GM19452 (cell line): ENCODE measurements at regions not wholly inside any gene's neighbourhood (a gene's known extent, or its start where the extent isn't known, plus 50 kb on each side); places are given as distances from the start of the nearest gene placed in this dataset.

Source experiments
- ATAC-seq: cut with Tn5 transposase; IDR thresholded peaks from one replicate; pipeline ENCODE4 v1.9.1; 2021; ENCODE audit not compliant: unreplicated experiment

DNA sequence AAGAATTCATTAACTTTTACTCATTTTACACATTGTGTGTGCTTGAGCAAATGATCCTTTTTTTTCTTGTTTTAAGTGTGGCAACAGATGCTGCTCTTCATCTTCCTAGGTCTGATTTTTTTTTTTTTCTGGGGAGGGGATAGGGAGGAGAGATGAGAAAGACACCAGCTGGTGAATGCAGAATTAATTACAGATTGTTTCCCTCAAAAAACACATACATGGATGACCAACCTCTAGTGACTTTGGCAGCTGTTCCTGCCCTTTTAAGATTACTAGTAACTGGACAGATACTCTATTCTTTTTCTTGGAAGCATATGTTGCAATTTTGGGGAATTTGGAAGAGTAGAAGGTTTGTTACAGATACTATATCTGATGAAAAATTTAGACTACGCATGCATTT lies 103.6 kb upstream of the MYO16 start:
- ATAC-seq = no peak

DNA sequence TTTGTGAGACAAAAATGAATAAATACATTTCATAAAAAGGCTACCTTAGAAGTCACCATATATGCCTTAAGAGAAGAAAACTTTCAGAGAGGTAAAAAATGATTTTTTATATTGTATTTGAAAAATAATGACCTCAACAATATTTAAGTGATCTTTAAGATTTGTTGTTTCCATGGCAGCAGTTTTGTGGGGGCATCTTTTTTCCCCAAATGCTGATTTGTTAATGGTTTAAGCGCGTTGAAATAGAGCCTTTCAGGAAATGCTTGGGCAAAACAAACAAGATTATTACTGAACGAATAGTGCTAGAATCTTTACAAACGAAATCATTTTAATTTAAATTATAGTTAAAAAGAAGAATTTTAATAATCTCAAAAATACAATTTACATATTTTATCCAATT lies 103.1 kb upstream of the MYO16 start:
- ATAC-seq = no peak

DNA sequence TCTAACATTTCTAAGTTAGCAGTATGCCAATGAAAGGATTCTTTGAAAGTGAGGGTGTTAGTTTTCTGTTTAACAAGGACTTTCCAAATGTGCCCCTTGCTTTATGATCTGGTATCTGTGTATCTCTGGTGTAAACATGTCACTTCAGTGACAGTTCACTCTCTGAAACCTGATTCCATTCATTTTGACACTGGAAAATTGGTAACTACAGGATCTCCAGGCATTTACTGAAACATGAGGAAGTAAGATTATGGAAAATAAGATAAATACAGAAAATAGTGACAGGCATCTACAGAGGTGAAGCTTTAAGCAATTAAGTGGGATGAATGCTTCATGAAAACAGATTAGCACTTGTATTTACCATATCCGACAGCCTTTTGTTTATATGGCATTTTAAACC lies 101.6 kb upstream of the MYO16 start:
- ATAC-seq = no peak

DNA sequence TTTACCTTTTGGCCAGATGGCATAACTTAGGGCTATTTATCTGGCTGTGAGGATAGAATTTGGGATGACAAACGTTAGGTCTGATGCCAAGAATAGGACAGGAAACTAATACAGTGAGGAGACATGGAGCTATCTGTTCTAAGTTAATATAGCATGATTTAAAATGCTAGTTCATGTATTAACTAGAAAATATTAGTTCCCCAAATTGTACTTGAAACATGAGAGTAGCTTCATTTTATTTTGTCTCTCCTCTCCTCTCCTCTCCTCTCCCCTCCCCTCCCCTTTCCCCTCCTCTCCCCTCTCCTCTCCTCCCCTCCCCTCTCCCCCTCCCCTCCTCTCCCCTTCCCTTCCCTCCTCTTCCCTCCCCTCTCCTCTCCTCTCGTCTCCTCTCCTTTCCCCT lies 101.1 kb upstream of the MYO16 start:
- no peak for ATAC-seq

DNA sequence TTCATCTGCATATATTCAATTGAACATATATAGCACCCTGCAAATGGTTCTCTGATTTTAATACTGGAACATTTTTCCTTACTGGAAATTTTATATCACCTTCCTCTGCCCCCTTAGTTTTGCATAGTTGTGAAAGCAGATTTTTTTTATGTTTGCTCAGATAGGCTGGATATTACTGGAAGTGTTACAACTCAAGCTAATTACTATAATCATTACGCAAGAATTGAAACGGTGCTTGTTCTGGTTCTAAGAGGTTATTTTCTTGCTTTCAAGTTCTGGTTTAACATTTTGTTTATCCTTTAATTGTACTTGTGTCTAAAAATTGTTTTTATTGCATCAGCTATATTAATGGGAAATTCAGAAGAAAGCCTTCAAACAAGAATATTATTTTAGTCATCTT lies 95.6 kb upstream of the MYO16 start:
- ATAC-seq = no peak

DNA sequence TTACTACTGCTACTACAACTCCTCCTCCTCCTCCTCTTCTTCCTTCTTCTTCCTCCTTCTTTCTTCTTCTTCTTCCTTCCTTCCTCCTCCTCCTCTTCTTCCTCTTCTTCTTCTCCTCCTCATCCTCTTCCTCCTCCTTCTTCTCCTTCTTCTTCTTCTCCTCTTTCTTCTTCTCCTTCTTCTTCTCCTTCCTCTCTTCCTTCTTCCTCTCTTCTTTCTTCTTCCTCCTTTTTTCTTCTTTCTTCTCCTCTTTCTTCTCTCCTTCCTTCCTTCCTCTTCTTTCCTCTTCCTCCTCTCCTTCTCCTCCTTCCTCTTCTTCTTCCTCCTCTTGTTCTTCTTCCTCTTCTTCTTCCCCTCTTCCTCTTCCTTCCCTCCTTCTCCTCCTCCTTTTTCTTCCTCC lies 94.7 kb upstream of the MYO16 start:
- ATAC-seq = no peak

DNA sequence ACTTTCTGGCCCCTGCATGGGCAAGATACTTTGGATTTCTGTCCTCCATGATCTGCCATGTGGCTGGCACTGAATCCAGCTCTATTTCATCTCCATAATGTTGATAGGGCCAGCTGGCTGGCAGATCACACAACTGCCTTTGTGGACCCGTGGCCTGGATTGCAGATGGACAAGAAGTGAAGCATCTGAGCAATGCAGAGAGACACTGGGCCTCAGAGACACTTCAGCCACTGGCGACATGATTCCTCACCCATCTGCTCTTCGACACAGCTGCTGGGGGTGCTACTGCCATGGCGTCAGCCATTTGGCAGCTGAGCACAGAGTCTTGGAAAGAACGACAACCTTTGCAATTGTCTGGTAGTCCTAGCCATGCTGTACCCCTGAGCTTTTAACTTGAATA lies 79.5 kb upstream of the MYO16 start:
- no peak for ATAC-seq

DNA sequence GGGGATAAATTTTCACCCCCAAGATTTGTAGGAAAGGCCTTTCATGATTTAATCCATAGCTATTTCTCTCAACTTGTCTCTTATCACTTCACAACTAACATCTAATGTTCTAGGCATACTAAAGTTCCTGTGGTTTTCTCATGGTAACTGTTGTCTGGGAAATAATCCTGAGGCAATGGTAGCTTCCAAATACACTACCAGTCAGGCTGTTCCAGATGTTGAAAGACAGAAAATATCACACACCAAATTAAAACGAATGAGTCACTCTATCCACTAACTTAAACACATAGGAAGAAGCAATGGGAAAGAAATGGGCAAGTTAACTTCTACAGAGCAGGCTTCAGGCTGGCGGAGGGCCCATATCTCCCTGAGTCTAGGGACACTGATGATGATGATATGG lies 77.7 kb upstream of the MYO16 start:
- no peak for ATAC-seq

DNA sequence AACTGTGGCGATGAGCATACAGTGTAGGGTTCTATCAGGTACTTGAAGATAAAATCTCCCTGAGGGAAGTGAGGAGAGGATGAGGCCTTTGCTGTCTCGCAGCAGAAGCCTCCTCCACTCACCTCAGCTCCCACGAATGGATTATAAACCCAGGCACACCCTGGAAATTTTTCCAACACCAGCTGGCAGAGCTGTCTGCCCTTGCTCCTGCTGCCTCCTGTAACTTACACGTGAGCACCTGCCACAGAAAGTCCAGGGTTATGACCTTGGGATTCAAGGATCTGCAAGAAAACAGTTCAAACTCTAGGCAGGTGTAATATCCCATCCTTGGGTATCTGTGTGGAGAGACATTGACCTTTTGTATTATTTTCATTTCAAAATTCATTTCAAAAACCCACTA lies 70.9 kb upstream of the MYO16 start:
- ATAC-seq = no peak

DNA sequence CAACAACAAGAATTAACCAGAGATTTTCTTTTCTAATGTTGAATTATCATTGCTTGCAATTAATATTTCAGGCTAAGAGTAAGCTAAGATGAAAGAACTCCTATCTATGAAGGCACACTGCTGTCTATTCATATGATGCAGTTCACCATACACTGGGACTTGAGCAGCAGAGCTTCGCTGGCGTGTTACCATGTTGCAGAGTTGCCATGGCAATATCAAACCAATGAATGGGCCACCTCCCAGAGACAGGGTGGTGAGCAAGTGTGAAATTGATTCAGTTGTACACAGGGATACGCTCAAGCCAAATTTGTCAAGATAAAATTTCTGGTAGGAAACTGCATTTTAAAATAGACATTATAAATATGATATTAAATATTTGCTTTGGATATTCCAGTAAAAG lies 69.3 kb upstream of the MYO16 start:
- ATAC-seq = no peak

DNA sequence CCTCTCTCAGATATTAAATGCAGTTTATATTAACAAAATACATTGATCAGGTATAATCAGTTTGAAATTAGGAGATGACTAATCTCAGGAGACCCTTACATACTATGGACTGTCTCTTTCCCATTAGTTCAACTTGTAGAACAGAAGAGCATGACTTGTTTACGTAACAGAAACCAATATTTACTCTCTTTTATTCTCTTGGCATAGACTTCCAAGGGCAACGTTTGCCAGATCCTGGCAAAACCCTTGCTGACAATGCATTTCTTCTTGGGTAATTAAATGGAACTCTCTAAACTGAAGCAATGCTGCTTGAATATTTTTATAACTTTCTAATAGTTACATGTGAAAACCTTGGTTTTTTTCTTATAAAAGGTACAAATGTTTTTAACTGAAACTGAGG lies 68.3 kb upstream of the MYO16 start:
- no peak for ATAC-seq

DNA sequence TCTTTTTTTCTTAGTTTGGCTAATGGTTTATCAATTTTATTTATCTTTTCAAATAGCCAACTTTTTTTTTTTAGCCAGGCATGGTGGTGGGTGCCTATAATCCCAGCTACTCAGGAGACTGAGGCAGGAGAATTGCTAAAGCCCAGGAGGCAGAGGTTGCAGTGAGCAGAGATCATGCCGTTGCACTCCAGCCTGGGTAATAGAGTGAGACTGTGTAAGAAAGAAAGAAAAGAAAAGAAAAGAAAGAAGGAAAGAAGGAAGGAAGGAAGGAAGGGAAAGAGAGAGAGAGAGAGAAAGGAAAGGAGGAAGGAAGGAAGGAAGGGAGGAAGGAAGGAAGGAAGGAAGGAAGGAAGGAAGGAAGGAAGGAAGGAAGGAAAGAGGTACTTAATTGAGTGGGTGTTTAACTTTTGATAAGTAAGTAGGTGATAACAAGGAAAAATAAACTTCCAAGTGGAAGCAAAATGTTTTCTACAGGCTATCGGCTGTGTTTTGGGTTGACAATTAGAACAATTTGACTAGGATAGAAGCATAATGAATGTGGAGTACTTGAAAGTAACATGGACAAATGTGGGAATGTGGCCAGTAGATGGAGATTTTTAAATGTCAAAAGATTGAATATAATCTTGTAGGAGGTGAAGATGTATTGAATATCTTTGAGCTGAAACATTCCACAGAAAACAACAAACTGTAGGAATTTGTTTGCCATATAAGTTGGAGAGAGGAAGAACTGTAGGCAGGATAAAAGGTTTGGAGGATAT lies 62.8 kb upstream of the MYO16 start:
- ATAC-seq = no peak

DNA sequence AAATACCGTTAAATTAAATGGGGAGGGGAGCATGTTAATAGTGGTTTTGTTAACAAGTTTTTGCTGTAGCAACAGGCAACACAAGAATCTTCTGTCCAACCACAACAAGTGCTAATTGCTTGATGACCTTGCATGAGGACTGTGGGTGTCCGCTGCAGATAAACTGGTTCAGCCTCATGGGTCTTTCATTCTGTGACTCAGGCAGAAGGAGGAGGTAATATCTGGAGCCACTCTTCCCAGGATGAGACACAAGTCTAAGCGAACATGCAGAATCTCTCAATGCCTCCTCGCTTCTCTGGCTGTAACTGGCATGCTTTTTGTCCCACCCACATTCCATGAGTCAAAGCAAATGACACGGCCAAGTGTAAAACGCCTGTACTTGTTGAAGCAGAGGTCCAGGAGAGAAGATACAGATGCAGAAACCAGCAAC lies 56.6 kb upstream of the MYO16 start:
- ATAC-seq = no peak

DNA sequence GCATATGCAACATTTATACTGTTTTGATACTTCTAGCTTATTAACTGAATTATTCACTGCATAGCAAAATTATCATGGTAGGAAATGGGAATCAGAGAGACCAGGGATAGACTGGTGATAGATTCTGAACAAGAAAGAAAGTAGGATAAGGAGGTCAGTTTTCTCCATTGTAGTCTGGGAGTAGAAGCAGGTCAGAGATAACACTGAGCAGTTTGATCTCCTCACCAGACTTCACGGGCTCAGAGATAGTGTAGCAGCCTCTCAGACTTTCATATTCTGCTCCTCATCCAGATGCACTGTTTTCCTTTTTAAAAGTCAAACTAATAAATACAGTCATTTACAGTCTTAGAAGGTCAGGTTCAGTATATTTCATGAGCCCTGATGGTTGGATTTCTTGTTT lies 56.0 kb upstream of the MYO16 start:
- ATAC-seq = no peak

DNA sequence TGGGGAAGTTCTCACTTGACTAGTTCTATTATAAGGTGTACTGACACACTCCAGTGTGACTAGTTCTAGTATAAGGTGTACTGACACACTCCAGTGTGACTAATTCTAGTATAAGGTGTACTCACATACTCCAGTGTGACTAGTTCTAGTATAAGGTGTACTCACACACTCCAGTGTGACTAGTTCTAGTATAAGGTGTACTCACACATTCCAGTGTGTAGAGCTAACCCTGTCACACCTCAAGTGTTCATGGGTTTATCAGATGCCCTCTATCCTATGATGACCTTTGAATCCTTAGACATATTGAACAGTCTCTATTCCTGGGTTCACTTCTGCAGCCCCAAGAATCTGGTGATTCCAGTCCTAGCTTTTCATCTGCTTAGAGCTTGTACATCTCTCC lies 54.6 kb upstream of the MYO16 start:
- ATAC-seq = no peak

DNA sequence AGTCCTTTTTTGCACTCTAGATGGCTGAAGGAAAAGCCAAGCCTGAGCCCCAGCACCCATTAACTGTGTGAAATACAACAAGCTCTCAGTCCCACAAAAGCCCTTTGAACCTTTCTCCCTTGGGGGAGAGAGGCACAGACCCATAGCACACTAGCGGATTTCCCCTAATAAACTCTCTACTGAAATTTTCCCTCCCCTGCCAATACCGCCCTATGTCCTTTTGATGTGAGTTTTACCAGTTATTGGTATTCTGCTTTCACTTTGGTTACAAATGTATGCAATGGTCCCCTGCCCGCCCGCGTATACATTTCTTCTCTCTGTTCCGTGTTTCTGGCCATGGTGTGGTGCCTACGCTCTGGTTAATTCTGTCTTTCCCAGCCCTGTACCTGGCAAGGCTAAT lies 54.0 kb upstream of the MYO16 start:
- no peak for ATAC-seq
